Spinal cord (tissue), 9 donors: ENCODE measurements at regions not wholly inside any gene's neighbourhood (a gene's known extent, or its start where the extent isn't known, plus 50 kb on each side); places are given as distances from the start of the nearest gene placed in this dataset.
"Not testable (repeated sequence)": the region's sequence is repeated elsewhere in the genome, so short reads cannot be mapped to it uniquely, and the experiment has no call there.

Experiments
- DNase-seq, 6 donors: peaks; one replicate each; pipeline versions ENCODE4 v3.0.0 to v3.0.0-alpha.2; 2013 to 2015; ENCODE audit warnings: low spot score in 6 of 6, low read depth in 4 of 6
- H3K27ac ChIP-seq: one replicate; pipeline ENCODE4 v1.5.1; 2013; ENCODE audit warnings: low read depth, low read length, control low read depth
- H3K27me3 ChIP-seq: one replicate; pipeline ENCODE4 v1.6.1; 2013; ENCODE audit warnings: low read length; ENCODE audit not compliant: control insufficient read depth, insufficient read depth
- H3K36me3 ChIP-seq: one replicate; pipeline ENCODE4 v1.6.1; 2013; ENCODE audit warnings: low read length; ENCODE audit not compliant: control insufficient read depth, insufficient read depth
- H3K4me1 ChIP-seq: one replicate; pipeline ENCODE4 v1.6.1; 2013; ENCODE audit warnings: low read length; ENCODE audit not compliant: control insufficient read depth, insufficient read depth
- H3K4me3 ChIP-seq: one replicate; pipeline ENCODE4 v1.5.1; 2013; ENCODE audit warnings: low read depth, low read length, control low read depth
- H3K9me3 ChIP-seq: one replicate; pipeline ENCODE4 v1.6.1; 2013; ENCODE audit warnings: low read length; ENCODE audit not compliant: control insufficient read depth, insufficient read depth
- WGBS: methylation state at CpG from one replicate; pipeline ENCODE4 v1.1.5; 2013; ENCODE audit warnings: missing lambda C conversion rate; ENCODE audit not compliant: insufficient coverage; 5-methylcytosine and 5-hydroxymethylcytosine counted together
- donor health status: healthy.

- H3K36me3 ChIP-seq, result no peaks in the 10 kb centered on the region
- no peak for DNase-seq
- no CpG with 5 or more reads among the region's 2 CpGs for WGBS
These were observed 83.0 kb upstream of the SGK1 start for GRCh38 chr6:134400941-134401340.

GRCh38 chr6:134398453-134398852, 80.5 kb upstream of the SGK1 start:
- H3K4me1 ChIP-seq, result no peaks in the 10 kb centered on the region
- DNase-seq, result no peak
- no peak overlapping the region for H3K27ac ChIP-seq
- H3K36me3 ChIP-seq, result no peaks in the 10 kb centered on the region
- WGBS, result no CpG with 5 or more reads among the region's 6 CpGs
- H3K9me3 ChIP-seq, result no peaks in the 10 kb centered on the region
- H3K27me3 ChIP-seq, result no peaks in the 10 kb centered on the region
- no peak overlapping the region for H3K4me3 ChIP-seq

More at GRCh38 chr6:134400941-134401340, 83.0 kb upstream of the SGK1 start:
- Histone ChIP-seq H3K27me3 (no peaks in the 10 kb centered on the region), H3K9me3 (no peaks in the 10 kb centered on the region), H3K4me3 (no peak overlapping the region), H3K27ac (no peak overlapping the region), H3K4me1 (no peaks in the 10 kb centered on the region)

GRCh38 chr6:134397676-134398075, 79.8 kb upstream of the SGK1 start:
- H3K9me3 ChIP-seq, result no peaks in the 10 kb centered on the region
- H3K27me3 ChIP-seq, result no peaks in the 10 kb centered on the region
- no peak overlapping the region for H3K4me3 ChIP-seq
- H3K36me3 ChIP-seq, result no peaks in the 10 kb centered on the region
- no peak overlapping the region for H3K27ac ChIP-seq
- H3K4me1 ChIP-seq, result no peaks in the 10 kb centered on the region
- DNase-seq, result no peak
- 86% methylated on average over 1 of the region's 5 CpGs for WGBS

GRCh38 chr6:134394905-134395304, 77.0 kb upstream of the SGK1 start:
- DNase-seq, result no peak

GRCh38 chr6:134394208-134394607, 76.3 kb upstream of the SGK1 start:
- Histone ChIP-seq H3K4me3 (no peak overlapping the region), H3K9me3 (no peaks in the 10 kb centered on the region), H3K27me3 (no peaks in the 10 kb centered on the region), H3K4me1 (no peaks in the 10 kb centered on the region), H3K27ac (no peak overlapping the region), H3K36me3 (no peaks in the 10 kb centered on the region)
- WGBS, result 100% methylated on average over 1 of the region's 1 CpG
- DNase-seq, result peak in 1 of 6 donors; percentile 28

More at GRCh38 chr6:134394905-134395304, 77.0 kb upstream of the SGK1 start:
- Histone ChIP-seq H3K27me3 (no peaks in the 10 kb centered on the region), H3K4me1 (no peaks in the 10 kb centered on the region), H3K9me3 (no peaks in the 10 kb centered on the region), H3K36me3 (no peaks in the 10 kb centered on the region), H3K4me3 (no peak overlapping the region), H3K27ac (no peak overlapping the region)
- no CpG with 5 or more reads among the region's 1 CpG for WGBS

GRCh38 chr6:134391205-134391604, 73.3 kb upstream of the SGK1 start:
- Histone ChIP-seq H3K4me3 (no peak overlapping the region), H3K4me1 (no peaks in the 10 kb centered on the region), H3K9me3 (no peaks in the 10 kb centered on the region), H3K36me3 (no peaks in the 10 kb centered on the region), H3K27ac (no peak overlapping the region), H3K27me3 (no peaks in the 10 kb centered on the region)
- peak in 1 of 6 donors; percentile 65 for DNase-seq
- no CpG with 5 or more reads among the region's 1 CpG for WGBS

- H3K9me3 ChIP-seq, result no peaks in the 10 kb centered on the region
- 95% methylated on average over 3 of the region's 3 CpGs for WGBS
- no peaks in the 10 kb centered on the region for H3K27me3 ChIP-seq
- no peaks in the 10 kb centered on the region for H3K36me3 ChIP-seq
- no peaks in the 10 kb centered on the region for H3K4me1 ChIP-seq
- H3K27ac ChIP-seq, result no peak overlapping the region
- DNase-seq, result no peak
- H3K4me3 ChIP-seq, result no peak overlapping the region
These were observed 71.7 kb upstream of the SGK1 start for GRCh38 chr6:134389658-134390057.

GRCh38 chr6:134389129-134389528, 71.2 kb upstream of the SGK1 start:
- H3K27me3 ChIP-seq, result no peaks in the 10 kb centered on the region
- H3K9me3 ChIP-seq, result no peaks in the 10 kb centered on the region
- H3K4me1 ChIP-seq, result no peaks in the 10 kb centered on the region
- DNase-seq, result no peak
- H3K4me3 ChIP-seq, result no peak overlapping the region
- WGBS, result 87% methylated on average over 3 of the region's 3 CpGs
- H3K36me3 ChIP-seq, result no peaks in the 10 kb centered on the region
- H3K27ac ChIP-seq, result no peak overlapping the region

- DNase-seq, H3K27me3 ChIP-seq, H3K4me3 ChIP-seq, H3K4me1 ChIP-seq, H3K36me3 ChIP-seq, H3K27ac ChIP-seq, H3K9me3 ChIP-seq: not testable (repeated sequence)
- WGBS, result 100% methylated on average over 1 of the region's 6 CpGs
These were observed 68.6 kb upstream of the SGK1 start for GRCh38 chr6:134386482-134386881.

- Histone ChIP-seq H3K36me3 (no peaks in the 10 kb centered on the region), H3K27ac (no peak overlapping the region), H3K4me1 (no peaks in the 10 kb centered on the region), H3K27me3 (no peaks in the 10 kb centered on the region), H3K4me3 (no peak overlapping the region), H3K9me3 (no peaks in the 10 kb centered on the region)
- DNase-seq, result peak in 2 of 6 donors; percentile 51 to 62
- 95% methylated on average over 2 of the region's 5 CpGs for WGBS
These were observed 64.0 kb upstream of the SGK1 start for GRCh38 chr6:134381959-134382358.
